GM19467 (cell line): ENCODE measurements at regions not wholly inside any gene's neighbourhood (a gene's known extent, or its start where the extent isn't known, plus 50 kb on each side); places are given as distances from the start of the nearest gene placed in this dataset.
"Not testable (repeated sequence)": the region's sequence is repeated elsewhere in the genome, so short reads cannot be mapped to it uniquely, and the experiment has no call there.

Experiments used
- ATAC-seq: cut with Tn5 transposase; IDR thresholded peaks from one replicate; pipeline ENCODE4 v1.9.1; 2021; ENCODE audit warnings: mild to moderate bottlenecking, moderate library complexity; ENCODE audit not compliant: unreplicated experiment

DNA sequence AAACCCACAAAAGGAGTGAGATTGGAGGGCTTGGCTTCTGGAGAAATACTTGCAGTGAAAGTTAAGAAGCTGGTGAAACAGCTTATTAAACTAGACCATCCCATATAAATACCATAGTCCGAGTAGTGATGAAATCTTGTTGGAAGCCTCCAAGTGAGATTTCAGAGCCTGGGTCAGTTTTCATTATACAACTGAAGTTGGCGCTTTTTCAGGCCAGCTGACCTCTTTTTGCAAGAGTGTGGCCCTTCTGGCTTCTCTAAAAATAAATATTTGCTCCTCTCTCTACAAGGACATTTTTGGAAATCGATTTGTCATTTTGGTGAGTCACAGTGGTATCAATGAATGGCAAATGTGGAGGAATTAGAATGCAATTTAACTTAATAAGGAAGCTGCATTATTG, 51.2 kb upstream of the THRB start:
- no peak for ATAC-seq

GRCh38 chr3:24548278-24548677, 53.6 kb upstream of the THRB start:
- ATAC-seq, result no peak

- ATAC-seq, result no peak
These were observed 55.9 kb upstream of the THRB start for GRCh38 chr3:24550588-24550987.

- no peak for ATAC-seq
These were observed 57.0 kb upstream of the THRB start for GRCh38 chr3:24551626-24552025.

GRCh38 chr3:24562895-24563294, 68.2 kb upstream of the THRB start:
- no peak for ATAC-seq

- ATAC-seq, result no peak
These were observed 70.4 kb upstream of the THRB start for GRCh38 chr3:24565053-24565452.

- no peak for ATAC-seq
These were observed 71.0 kb upstream of the THRB start for GRCh38 chr3:24565656-24566055.

- ATAC-seq, result no peak
These were observed 72.3 kb upstream of the THRB start for GRCh38 chr3:24566927-24567326.

DNA sequence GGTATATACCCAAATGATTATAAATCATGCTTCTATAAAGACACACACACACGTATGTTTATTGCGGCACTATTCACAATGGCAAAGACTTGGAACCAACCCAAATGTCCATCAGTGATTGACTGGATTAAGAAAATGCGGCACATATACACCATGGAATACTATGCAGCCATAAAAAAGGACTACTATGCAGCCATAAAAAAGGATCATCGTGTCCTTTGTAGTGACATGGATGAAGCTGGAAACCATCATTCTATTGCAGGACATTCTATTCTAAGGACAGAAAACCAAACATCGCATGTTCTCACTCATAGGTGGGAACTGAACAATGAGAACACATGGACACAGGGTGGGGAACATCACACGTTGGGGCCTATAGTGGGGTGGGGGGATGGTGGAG, 77.8 kb upstream of the THRB start:
- not testable (repeated sequence) for ATAC-seq

- ATAC-seq, result no peak
These were observed 78.9 kb upstream of the THRB start for GRCh38 chr3:24573576-24573975.

GRCh38 chr3:24578324-24578723, 83.7 kb upstream of the THRB start:
- no peak for ATAC-seq

DNA sequence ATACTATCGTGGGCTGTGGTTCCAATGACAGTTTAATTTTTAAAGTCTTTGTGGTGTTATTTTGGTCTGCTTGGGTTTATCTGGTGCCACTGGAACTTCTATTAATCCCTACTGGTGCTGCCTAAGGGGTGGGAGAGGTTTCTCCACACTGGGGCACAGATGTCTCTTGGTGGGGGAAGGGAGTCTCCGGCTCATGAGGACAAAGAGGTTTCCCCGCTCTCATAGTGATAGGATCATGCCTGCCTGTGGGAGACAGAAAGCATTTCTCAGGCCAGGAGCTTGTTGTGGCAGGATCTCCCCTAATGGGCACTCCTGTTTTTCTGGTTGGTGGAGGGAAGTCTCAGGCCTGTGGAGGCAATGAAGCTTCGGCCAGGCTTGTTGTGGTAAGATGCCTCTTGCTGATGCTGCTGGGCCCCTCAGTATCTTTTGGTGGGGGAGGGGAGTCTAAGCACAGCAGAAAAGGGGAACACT, 84.3 kb upstream of the THRB start:
- ATAC-seq, result no peak

DNA sequence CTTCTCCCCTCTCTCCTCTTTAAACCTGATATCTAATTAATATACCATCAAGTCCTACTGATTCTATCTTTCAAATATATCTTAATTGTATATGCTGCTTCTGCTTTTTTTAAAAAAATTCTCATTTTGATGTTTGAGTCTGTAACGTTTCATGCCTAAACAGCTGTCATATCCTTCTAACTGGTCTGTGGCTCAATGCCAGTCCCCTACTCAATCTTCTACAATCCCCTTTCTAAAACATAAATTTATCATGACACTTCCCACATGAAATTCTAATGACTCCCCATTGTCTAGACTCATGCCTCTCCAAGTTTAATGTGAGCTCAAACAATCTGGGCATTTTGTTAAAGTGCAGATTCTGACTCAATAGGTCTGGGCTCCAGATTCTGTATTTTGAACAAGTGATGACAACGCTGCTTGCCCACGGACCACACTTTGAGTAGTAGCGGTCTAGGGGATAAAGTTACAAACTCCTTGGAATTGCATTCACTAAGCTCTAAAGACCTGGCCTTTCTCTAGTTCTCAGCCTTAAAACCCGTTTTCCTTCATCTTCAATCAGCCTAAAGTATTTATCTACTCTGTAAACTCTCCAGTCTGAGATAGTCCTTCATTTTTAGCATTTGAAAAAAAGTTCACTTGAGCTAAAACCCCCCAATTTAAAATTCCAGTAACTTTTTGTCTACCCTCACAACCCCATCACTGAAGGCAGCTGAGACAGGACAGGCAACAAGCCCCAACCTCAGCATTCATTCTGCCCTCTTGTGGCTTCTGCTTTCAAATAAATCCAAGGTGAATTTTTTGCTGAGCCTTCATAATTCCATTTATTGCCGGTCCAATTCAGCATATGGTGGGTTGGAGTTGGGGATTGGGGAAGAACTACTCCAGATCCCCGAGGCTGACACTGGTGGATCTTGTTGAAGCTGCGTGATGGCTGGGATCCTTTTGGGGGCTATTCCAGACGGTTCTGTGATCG, 88.1 kb upstream of the THRB start:
- no peak for ATAC-seq

GRCh38 chr3:24586920-24587319, 92.3 kb upstream of the THRB start:
- ATAC-seq, result no peak

- no peak for ATAC-seq
These were observed 94.2 kb upstream of the THRB start for GRCh38 chr3:24588629-24589512.

- no peak for ATAC-seq
These were observed 94.8 kb upstream of the THRB start for GRCh38 chr3:24589513-24589851.

DNA sequence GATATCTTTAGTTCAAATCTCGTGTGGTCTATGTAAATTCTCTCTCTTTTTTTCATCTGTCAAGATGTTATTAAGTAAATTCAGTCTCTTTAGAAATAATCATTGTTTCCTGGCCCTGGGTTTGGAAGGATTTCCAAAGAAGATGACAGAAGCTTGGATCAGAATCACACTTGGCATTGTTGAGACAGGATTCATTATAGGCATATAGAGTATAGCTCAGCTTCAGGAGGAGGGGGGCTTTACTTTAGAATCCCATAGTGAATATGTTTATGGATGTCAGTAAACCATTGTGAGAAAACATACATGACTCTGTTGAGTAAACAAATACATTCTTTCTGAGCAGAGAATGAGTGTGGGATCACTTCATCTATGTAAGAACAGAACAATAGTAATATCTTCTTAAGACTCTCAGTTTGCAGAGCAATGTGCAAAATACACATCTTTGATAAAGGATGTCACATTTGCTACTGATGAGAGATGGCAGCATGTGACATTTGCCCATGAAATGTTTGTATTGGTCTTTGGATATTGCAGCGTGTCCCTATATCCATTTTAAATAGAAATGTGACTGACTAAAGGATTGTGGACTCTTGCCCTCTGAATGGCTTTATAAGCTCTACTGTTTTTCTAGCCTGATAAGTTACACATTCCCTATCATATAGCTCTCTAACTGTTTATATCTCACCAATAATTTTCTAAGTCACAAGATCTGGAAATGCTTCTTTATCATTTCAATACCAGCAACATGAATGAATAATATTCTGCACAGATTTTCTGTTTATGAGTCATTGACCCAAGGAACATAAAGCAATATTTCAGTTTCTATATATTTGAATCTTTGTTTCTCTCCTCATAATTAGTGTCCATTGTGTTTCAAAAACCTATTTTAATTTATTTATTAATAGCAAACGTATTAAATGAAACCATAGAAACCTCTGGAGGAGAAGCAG, 95.6 kb upstream of the THRB start:
- no peak for ATAC-seq

GRCh38 chr3:24591191-24591590, 96.5 kb upstream of the THRB start:
- ATAC-seq, result no peak

DNA sequence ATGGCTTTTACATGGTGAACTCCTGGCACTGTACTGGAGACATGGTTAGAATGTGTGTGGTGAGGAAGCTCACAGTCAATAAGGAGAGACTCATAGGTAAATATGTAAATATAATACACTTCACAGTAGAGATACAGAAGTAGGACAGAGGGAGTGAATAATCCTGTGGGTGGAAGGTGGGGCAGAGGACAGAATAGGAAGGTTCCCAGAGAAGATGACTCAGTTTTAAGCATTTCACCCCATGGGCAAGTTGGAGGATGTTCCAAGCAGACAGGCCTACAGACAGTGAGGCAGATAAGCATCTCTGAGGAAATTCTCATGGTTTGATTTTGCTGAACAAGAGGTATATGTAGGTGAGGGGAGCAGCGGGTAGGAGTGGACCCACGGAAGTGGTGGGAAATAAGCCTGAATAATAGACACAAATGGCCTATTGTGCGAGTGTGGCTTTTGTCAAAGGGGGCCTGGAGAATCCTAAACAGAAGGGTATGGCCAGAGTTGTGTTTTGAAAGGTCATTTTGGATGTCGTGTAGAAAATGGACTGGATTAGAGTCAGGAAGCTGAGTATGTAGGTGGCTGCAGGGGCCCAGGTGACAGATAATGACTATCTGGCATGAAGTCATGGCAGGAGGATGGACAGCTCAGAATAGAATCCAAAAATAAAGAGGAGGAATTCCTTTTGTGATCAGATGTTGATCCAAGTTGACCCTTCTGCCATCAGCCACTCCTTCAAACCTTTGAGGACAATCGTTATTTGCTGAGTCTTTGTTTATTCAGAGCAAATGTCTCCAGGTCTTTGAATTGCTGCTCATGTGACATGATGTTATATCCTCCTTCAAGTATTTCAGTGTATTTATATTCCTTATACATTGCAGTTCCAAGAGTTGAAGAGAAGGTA, 97.3 kb upstream of the THRB start:
- no peak for ATAC-seq

GRCh38 chr3:24594161-24594560, 99.5 kb upstream of the THRB start:
- ATAC-seq, result no peak
